Activated naive CD8-positive, alpha-beta T cell treated with anti-CD3 and anti-CD28 coated beads, Interleukin-2, amount 50 U/mL, for 24 hours (primary cell): ENCODE measurements at regions not wholly inside any gene's neighbourhood (a gene's known extent, or its start where the extent isn't known, plus 50 kb on each side); places are given as distances from the start of the nearest gene placed in this dataset.
"Not testable (repeated sequence)": the region's sequence is repeated elsewhere in the genome, so short reads cannot be mapped to it uniquely, and the experiment has no call there.

Source experiments
- ATAC-seq: fragments of 150-1000 bp; cut with Tn5 transposase; one replicate; pipeline ENCODE4 v1.10.0; 2021
- DNase-seq: peaks from one replicate; pipeline ENCODE4 v3.0.0; 2021
- H3K27ac Mint-ChIP-seq: one replicate; pipeline ENCODE4 v1.8.0; 2021; ENCODE audit warnings: mild to moderate bottlenecking, mixed read lengths
- H3K27me3 Mint-ChIP-seq: one replicate; pipeline ENCODE4 v1.8.0; 2021; ENCODE audit warnings: mixed read lengths
- H3K36me3 Mint-ChIP-seq: one replicate; pipeline ENCODE4 v1.8.0; 2021; ENCODE audit warnings: low read depth, mixed read lengths
- H3K4me1 Mint-ChIP-seq: one replicate; pipeline ENCODE4 v1.8.0; 2021; ENCODE audit warnings: mixed read lengths
- H3K4me3 Mint-ChIP-seq: one replicate; pipeline ENCODE4 v1.8.0; 2021; ENCODE audit warnings: mild to moderate bottlenecking, moderate library complexity, mixed read lengths
- H3K9me3 Mint-ChIP-seq: one replicate; pipeline ENCODE4 v1.8.0; 2021; ENCODE audit warnings: mixed read lengths

DNA sequence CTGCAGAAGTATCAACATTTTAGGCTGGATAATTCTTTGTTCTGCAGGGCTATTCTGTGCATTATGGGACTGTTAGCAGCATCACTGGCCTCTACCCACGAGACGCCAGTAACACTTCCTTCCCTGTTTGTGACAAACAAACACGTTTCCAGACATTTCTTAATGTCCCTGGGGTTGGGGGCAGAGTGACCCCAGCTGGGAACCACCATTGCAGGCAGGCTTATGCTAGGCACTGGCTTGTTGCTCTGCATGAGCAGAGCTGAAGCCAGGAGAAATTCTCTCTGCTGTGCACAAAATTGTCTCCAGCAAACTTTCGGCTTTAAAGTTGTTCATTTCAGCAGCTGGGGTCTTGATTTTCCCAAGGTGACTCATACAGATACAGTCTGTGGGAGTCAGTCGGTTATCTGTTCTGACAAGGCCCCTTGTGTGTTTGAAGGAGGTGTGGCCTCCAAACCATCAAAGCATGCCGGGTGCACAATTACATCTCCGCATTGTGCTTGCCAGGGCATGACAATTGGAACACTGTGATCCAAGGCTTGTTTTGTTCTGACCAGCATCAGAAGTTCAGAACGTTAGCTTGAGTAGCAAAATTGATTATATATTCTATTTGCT, 156.4 kb upstream of the BOD1L1 start:
- Mint-ChIP-seq H3K36me3 (no peaks in the 10 kb centered on the region), H3K4me1 (no peaks in the 10 kb centered on the region), H3K27ac (no peak overlapping the region), H3K9me3 (no peaks in the 10 kb centered on the region), H3K4me3 (no peak overlapping the region), H3K27me3 (no peaks in the 10 kb centered on the region)
- DNase-seq (no peak), ATAC-seq (no peak)

DNA sequence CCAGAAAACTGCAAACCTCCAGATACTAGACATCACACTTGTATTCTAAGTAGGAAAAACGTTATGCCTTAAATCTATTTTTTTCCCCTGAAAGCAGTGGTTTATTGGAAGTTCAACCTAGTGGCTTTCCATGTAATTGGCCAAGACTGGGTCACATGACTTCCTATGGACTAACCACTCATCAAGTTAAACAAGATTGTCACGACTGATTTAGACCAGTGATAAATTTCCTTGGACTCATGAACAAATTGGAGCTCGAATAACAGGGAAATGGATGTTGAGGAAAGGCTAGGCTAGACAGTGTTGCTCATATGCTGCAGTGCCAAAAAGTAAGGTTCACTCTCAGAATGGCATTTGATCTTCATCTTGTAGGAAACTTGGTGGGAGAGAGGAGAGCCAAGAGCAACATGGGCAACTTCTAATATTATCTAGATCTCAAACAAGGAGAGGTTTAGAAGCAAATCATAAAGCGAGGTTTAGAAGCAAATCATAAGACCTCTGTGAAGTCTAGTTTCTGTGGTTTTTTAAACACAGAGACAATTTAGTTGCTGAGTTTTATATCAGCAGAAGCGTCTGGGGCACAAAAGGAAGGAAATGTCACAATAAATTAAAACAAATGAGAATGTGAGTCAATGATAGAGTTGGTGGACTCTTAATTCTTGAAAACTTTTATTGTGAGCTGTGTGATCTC, 165.6 kb upstream of the BOD1L1 start:
- peaks cover 13% of the 10 kb centered on the region for H3K27me3 Mint-ChIP-seq
- no peaks in the 10 kb centered on the region for H3K4me1 Mint-ChIP-seq
- no peak overlapping the region for H3K27ac Mint-ChIP-seq
- H3K9me3 Mint-ChIP-seq, result no peaks in the 10 kb centered on the region
- no peak for ATAC-seq
- H3K4me3 Mint-ChIP-seq, result no peak overlapping the region
- no peak for DNase-seq
- no peaks in the 10 kb centered on the region for H3K36me3 Mint-ChIP-seq

DNA sequence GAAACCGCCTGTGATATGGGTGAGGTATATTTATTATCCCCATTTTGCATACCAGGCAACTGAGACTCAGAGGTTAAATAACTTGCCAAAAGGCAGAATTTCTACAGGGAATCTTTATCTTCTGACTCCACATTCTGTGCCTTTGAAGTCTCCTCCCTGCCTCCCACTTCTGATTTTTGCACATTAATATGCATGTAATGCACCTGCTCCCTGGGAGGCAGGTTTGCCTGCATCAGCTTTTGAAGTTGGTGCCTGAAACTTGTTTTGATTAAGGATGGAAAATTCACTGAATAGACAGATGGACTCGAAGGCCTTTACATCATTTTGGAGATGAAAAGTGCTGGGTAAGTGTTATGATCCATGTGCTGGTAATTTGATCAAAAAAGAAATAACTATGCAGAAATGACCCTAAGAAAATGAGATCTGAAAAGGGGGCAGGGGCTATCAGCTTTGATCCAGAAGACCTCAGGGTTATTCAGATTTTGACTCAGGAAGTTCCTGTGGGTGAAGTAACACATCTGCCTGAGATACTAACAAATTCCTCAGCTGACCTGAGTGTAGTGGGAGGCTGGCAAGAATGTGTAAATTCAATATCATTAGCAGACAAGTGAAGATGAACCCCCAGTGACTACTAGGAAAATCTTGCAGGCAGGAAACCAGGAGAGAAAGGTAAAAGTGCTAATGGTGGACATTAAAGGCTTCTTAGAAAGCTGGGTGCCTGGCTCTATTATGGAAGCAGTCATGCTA, 167.5 kb upstream of the BOD1L1 start:
- Mint-ChIP-seq H3K9me3 (no peaks in the 10 kb centered on the region), H3K27ac (no peak overlapping the region), H3K4me3 (no peak overlapping the region), H3K4me1 (no peaks in the 10 kb centered on the region), H3K27me3 (peaks cover 13% of the 10 kb centered on the region), H3K36me3 (no peaks in the 10 kb centered on the region)
- no peak for ATAC-seq
- no peak for DNase-seq

DNA sequence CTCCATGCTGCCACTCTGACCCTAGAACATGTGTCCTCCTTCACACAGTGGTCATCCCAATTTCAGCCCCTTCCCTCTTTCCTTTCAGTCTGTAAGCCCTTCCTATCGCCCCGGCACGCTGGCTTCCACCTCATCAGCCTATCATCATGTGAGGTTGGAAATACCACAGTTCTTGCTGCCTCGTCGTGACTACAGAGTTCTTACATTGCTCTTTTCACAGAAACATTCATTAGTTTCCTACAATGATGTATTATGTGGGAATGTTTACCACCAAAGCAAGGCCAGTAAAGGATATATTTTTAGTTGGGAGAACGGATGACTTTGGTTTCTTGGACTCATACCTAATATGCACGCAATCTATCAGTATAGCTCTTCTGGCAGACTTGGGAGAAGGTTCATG, 169.5 kb upstream of the BOD1L1 start:
- Mint-ChIP-seq H3K27me3 (peaks cover 10% of the 10 kb centered on the region), H3K9me3 (no peaks in the 10 kb centered on the region), H3K4me1 (no peaks in the 10 kb centered on the region), H3K4me3 (no peak overlapping the region), H3K36me3 (no peaks in the 10 kb centered on the region), H3K27ac (no peak overlapping the region)
- DNase-seq (no peak), ATAC-seq (no peak)

GRCh38 chr4:13815231-13815630, 187.7 kb upstream of the BOD1L1 start:
- no peaks in the 10 kb centered on the region for H3K4me1 Mint-ChIP-seq
- DNase-seq (no peak), ATAC-seq (no peak)
- no peaks in the 10 kb centered on the region for H3K9me3 Mint-ChIP-seq
- no peaks in the 10 kb centered on the region for H3K27me3 Mint-ChIP-seq
- H3K27ac Mint-ChIP-seq, result no peak overlapping the region
- H3K36me3 Mint-ChIP-seq, result no peaks in the 10 kb centered on the region
- no peak overlapping the region for H3K4me3 Mint-ChIP-seq

DNA sequence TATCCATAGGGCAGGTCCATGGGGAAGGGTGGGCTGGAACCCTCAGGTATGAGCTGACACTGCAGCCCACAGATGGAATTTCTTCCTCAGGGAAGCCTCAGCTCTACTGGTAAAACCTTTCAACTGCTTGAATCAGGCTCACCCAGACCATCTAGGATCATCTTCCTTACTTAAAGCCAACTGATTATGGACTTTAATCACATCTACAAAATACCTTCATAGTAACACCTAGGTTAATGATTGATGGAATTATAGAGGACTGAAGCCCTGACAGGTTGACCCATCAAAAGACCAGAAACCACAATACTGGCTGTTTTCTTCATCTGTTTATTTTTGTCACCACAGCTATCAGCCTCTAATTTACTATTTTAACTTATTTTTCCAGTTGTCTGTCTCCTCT, 188.9 kb upstream of the BOD1L1 start:
- Mint-ChIP-seq H3K9me3 (no peaks in the 10 kb centered on the region), H3K4me1 (no peaks in the 10 kb centered on the region), H3K27me3 (no peaks in the 10 kb centered on the region), H3K4me3 (no peak overlapping the region), H3K36me3 (no peaks in the 10 kb centered on the region), H3K27ac (no peak overlapping the region)
- DNase-seq (no peak), ATAC-seq (no peak)

- Mint-ChIP-seq H3K27me3 (no peaks in the 10 kb centered on the region), H3K27ac (no peak overlapping the region), H3K9me3 (peaks cover 13% of the 10 kb centered on the region), H3K36me3 (no peaks in the 10 kb centered on the region), H3K4me1 (no peaks in the 10 kb centered on the region), H3K4me3 (no peak overlapping the region)
- DNase-seq (no peak), ATAC-seq (no peak)
Observed at GRCh38 chr4:13821522-13821921, 194.0 kb upstream of the BOD1L1 start.

DNA sequence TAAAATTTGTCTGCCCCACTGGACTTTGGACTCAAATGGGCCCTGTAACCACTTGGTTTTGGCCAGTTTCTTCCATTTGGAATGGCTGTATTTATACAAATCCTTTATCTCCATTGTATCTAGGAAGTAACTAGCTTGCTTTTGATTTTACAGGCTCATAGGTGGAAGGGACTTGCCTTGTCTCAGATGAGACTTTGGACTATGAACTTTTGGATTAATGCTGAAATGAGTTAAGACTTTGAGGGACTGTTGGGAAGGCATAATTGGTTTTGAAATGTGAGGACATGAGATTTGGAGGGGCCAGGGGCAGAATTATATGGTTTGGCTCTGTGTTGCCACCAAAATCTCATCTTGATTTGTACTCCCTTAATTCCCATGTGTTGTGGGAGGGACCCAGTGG, 198.3 kb upstream of the BOD1L1 start:
- H3K27me3 Mint-ChIP-seq, H3K27ac Mint-ChIP-seq, H3K36me3 Mint-ChIP-seq, H3K4me3 Mint-ChIP-seq, DNase-seq, ATAC-seq, H3K4me1 Mint-ChIP-seq: not testable (repeated sequence)
- peaks cover 13% of the 10 kb centered on the region for H3K9me3 Mint-ChIP-seq

DNA sequence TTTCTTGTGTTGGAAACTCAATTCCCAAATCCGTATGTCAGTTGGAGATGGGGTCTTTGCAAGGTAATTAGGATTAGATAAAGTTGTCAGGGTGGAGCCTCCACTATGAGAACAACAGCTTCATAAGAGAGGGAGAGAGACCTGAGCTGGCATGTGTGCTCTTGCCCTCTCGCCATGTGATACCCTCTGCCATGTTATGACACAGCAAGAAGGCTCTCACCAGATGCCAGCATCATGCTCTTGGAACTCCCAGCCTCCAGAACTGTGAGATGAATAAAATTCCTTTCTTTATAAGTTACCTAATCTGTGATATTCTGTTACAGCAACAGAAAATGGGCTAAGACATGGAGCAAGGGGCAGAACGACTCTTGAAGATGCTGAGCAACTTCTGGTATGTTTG, 201.9 kb upstream of the BOD1L1 start:
- no peak for ATAC-seq
- Mint-ChIP-seq H3K27me3 (peaks cover 10% of the 10 kb centered on the region), H3K9me3 (peaks cover 4% of the 10 kb centered on the region), H3K4me3 (no peak overlapping the region), H3K4me1 (no peaks in the 10 kb centered on the region), H3K36me3 (no peaks in the 10 kb centered on the region), H3K27ac (no peak overlapping the region)
- DNase-seq, result no peak

DNA sequence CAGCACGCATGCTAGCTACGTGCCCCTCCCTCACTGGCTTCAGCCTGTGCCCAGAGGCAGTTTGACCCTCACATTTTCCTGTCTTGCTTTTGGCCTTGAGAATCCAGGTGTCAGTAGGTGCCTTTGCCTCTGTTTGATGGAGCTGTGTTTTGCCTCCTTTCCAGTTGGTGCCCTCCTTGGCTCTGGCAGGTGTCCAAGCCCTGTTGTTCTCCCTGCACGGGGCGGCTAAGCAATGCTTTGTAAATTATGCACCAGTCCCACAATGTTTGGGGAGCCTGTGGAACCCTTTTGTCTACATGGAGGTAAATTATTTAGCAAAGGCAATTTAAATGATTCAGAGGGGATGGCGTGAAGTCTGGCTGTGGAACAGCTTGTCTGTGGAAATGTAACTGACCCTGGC, 202.9 kb upstream of the BOD1L1 start:
- peaks cover 10% of the 10 kb centered on the region for H3K27me3 Mint-ChIP-seq
- H3K4me3 Mint-ChIP-seq, result no peak overlapping the region
- DNase-seq (no peak), ATAC-seq (no peak)
- no peak overlapping the region for H3K27ac Mint-ChIP-seq
- no peaks in the 10 kb centered on the region for H3K36me3 Mint-ChIP-seq
- H3K9me3 Mint-ChIP-seq, result no peaks in the 10 kb centered on the region
- no peaks in the 10 kb centered on the region for H3K4me1 Mint-ChIP-seq

DNA sequence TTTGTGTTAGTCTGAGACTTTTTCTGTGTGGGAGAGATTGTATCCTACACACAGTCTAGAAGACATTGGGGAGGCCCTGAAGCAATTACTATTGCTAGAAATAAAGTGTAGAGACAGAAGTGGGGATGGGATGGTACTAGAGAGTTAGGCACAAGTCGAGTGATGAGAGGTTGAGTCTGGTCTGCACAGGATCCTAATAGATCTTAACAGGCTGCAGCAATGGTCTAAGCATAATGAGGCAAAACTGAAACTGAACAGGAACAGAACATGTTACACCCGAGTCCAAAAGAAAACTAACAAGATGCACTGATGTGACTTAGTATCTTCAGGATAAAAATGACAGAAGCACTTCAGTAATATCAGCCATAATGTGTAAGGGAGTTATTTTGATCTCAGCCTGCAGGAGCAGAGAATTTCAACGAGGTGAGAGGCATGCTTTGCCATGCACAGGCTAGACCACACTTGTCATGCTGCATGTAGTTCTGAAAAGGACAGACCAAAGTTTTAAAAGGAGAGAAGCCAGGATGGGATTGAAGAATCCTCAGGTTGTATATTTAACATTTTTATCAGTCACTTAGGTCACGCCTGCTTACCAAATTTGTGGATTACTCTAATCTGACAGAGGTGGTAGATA, 205.8 kb upstream of the BOD1L1 start:
- DNase-seq (no peak), ATAC-seq (no peak)
- H3K4me1 Mint-ChIP-seq, result no peaks in the 10 kb centered on the region
- H3K27me3 Mint-ChIP-seq, result peaks cover 10% of the 10 kb centered on the region
- H3K27ac Mint-ChIP-seq, result no peak overlapping the region
- H3K36me3 Mint-ChIP-seq, result no peaks in the 10 kb centered on the region
- H3K9me3 Mint-ChIP-seq, result no peaks in the 10 kb centered on the region
- H3K4me3 Mint-ChIP-seq, result no peak overlapping the region

DNA sequence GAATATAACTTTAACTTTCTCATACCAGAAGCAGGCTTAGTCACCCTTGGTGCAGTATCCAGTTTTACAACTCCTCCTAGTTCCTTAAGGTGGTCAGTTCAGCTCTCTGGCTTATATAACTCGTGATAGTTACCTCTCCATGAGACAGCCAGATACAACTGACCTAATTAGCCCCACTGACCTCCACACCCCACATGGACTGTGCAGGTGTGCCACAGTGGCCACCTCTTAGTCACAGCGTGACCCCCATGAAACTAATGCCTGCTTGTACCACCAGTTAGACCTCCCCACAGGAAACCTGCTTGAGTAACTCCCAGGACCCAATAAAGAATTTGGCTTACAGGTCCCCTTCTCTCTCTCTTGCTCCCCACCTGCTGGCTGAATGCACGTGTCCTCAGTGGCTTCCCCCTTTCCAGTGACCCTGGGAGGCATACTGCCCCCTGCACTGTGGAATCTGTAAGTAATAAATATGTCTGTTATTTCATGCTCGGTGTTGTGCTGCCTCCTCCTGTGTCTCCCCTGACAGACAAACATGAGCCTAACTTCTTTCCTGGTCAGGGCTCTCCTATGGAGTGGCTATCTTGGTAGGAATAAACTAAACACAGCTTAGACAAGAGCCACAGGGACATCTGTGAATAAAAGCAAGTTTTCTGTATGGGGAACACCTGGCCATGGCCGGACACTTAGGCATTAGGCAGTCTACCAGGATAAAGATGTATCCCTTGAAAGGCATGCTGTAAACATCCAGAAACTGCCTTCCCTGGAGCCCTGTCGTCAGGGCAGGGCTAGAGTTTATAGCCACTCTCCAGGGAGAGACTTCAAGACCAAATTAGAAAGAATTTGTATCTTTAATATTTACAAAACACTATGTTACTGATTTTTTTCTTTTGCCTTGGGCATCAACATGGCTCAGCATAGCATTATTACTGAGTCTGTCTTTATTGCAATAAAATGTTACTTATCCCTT, 209.7 kb upstream of the BOD1L1 start:
- Mint-ChIP-seq H3K36me3 (no peaks in the 10 kb centered on the region), H3K27me3 (peaks cover 8% of the 10 kb centered on the region), H3K27ac (no peak overlapping the region), H3K9me3 (no peaks in the 10 kb centered on the region), H3K4me1 (no peaks in the 10 kb centered on the region), H3K4me3 (no peak overlapping the region)
- DNase-seq (no peak), ATAC-seq (no peak)

DNA sequence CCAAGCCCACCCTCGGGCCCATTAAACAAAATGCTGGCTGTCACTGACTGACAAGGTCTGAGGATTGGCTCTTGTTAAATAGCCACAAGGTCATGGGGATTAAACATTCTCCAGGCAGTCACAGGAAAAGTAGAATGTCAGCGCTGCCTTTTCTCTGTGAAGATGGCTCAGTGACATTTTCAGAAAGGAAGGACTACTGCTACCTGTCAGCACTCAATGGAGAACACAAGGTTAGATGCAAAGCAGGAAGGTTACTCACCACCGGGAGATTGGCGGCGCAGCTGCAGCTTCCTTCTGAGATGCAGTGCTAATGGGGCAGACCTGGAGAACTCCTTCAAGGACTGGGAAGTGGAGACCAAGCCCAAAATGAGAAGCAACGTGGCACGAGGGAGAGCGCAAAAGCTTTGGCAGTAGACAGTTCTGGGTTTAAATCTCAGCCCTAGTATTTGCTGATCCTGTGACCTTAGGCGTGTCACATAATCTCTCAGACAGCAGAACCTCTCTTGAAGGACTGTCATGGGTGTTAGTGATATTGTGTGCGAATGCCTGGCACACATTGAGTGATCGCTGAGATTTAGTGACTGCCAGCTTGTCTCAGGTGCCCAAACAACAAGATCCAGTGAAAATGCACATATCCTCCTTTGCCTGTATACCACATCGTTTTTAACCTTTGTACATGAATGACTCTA, 213.1 kb upstream of the BOD1L1 start:
- no peaks in the 10 kb centered on the region for H3K9me3 Mint-ChIP-seq
- ATAC-seq (no peak), DNase-seq (no peak)
- H3K4me1 Mint-ChIP-seq, result no peaks in the 10 kb centered on the region
- H3K27me3 Mint-ChIP-seq, result no peaks in the 10 kb centered on the region
- no peaks in the 10 kb centered on the region for H3K36me3 Mint-ChIP-seq
- no peak overlapping the region for H3K27ac Mint-ChIP-seq
- H3K4me3 Mint-ChIP-seq, result no peak overlapping the region

GRCh38 chr4:13844740-13845139, 217.2 kb upstream of the BOD1L1 start:
- no peaks in the 10 kb centered on the region for H3K36me3 Mint-ChIP-seq
- ATAC-seq (no peak), DNase-seq (no peak)
- peaks cover 3% of the 10 kb centered on the region for H3K4me1 Mint-ChIP-seq
- H3K4me3 Mint-ChIP-seq, result no peak overlapping the region
- no peaks in the 10 kb centered on the region for H3K27me3 Mint-ChIP-seq
- no peaks in the 10 kb centered on the region for H3K9me3 Mint-ChIP-seq
- H3K27ac Mint-ChIP-seq, result no peak overlapping the region
